PFSK-1 (cell line): ENCODE measurements at regions not wholly inside any gene's neighbourhood (a gene's known extent, or its start where the extent isn't known, plus 50 kb on each side); places are given as distances from the start of the nearest gene placed in this dataset.

ENCODE experiments used
- FOXP2 ChIP-seq: optimal IDR thresholded peaks from 2 replicates; pipeline ENCODE3; 2011; ENCODE audit warnings: borderline replicate concordance, control low read depth, inconsistent platforms; ENCODE audit not compliant: insufficient read depth; ENCODE audit errors: extremely low read length, extremely low read depth
- POLR2AphosphoS5 ChIP-seq: IDR thresholded peaks from 2 replicates; pipeline ENCODE4 v1.6.1; 2012; ENCODE audit warnings: low read depth, mild to moderate bottlenecking, control low read depth, low read length, moderate library complexity
- REST ChIP-seq, 2 experiments: IDR thresholded peaks; 2 replicates each; pipeline versions ENCODE4 v1.6.1 to v1.8.0; 2011 to 2012; ENCODE audit warnings: low read depth in 2 of 2, low read length in 2 of 2, control low read depth in 1 of 2, inconsistent platforms in 1 of 2, mild to moderate bottlenecking in 1 of 2, moderate library complexity in 1 of 2; ENCODE audit not compliant: insufficient read depth in 1 of 2
- SIN3A ChIP-seq: IDR thresholded peaks from 2 replicates; pipeline ENCODE4 v1.6.1; 2012; ENCODE audit warnings: mild to moderate bottlenecking, low read length, moderate library complexity, borderline replicate concordance; ENCODE audit not compliant: insufficient read depth
- TAF1 ChIP-seq: IDR thresholded peaks from 2 replicates; pipeline ENCODE4 v1.6.1; 2012; ENCODE audit warnings: low read length, control low read depth, borderline replicate concordance; ENCODE audit not compliant: insufficient read depth

DNA sequence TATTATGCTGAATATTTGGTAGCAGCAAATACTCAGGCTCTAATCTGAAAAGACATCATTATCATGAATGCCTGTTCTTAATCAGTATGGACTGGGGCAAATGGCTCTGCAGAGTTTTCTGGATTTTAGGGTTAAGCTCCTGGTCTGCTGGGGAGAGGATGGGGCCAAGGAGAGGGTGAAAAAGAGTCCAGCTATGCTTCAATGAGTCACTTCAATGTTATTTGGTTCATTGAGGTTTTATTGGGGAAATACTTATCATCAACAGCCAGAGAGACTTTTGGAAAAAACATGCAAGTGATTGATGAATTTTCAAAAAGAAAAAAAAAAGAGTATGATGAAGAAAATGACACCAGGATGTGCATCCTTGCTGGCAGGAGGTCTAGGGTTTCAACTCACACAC is 278.3 kb downstream of the UQCRFS1 start:
- TF ChIP-seq FOXP2: no peak
- TF ChIP-seq SIN3A: no peak
- TF ChIP-seq TAF1: no peak
- TF ChIP-seq REST (IDR thresholded peaks at IDR 0.05; ENCODE audit: insufficient read depth in 1 of 2, low read depth in 2 of 2, low read length in 2 of 2): no peak
- TF ChIP-seq POLR2AphosphoS5: no peak

- TF ChIP-seq POLR2AphosphoS5: no peak
- TF ChIP-seq SIN3A: no peak
- TF ChIP-seq TAF1: no peak
- no peak for TF ChIP-seq REST (IDR thresholded peaks at IDR 0.05; ENCODE audit: insufficient read depth in 1 of 2, low read depth in 2 of 2, low read length in 2 of 2)
- no peak for TF ChIP-seq FOXP2
These were observed 279.9 kb downstream of the UQCRFS1 start for GRCh38 chr19:28933039-28933438.

GRCh38 chr19:28932446-28932845 is 280.5 kb downstream of the UQCRFS1 start:
- TF ChIP-seq POLR2AphosphoS5 (no peak), FOXP2 (no peak), REST (IDR thresholded peaks at IDR 0.05; ENCODE audit: insufficient read depth in 1 of 2, low read depth in 2 of 2, low read length in 2 of 2) (no peak), TAF1 (no peak), SIN3A (no peak)

DNA sequence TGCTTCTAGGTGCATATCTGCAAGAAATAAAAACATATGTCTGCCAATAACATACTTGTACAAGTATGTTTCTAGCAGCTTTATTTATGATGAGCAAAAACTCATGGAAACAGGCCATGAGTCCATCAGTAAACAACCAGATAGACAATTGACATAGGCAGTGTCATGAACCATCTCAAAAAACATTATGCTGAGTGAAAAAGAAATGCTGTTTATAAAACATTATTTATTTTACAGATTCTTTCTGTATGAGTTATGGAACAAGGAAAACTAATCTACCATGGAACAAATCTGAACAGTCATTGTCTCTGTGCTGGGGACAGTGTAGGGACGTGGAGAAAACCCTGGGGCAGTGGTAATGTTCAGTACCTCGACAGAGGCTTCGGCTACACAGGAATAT is 283.9 kb downstream of the UQCRFS1 start:
- TF ChIP-seq SIN3A (no peak), TAF1 (no peak), FOXP2 (no peak), POLR2AphosphoS5 (no peak), REST (IDR thresholded peaks at IDR 0.05; ENCODE audit: insufficient read depth in 1 of 2, low read depth in 2 of 2, low read length in 2 of 2) (no peak)

DNA sequence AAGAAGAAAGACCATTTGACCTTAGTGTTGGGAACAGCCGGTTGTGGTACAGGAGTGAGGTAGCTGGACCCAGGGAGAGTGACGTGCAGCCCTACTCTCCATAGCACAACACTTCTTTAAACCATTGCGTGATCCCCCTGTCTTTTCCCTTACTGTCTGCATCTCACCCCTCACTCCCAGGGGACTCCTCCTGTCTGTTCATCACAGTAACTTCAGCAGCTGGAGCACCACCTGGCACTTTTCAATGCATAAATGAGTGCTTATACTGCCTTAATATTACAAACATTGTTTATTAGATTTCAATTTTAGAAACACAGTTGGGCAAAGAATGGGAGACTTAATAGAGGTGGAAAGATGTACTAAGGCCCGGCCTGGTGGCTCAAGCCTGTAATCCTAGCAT is 285.5 kb downstream of the UQCRFS1 start:
- TF ChIP-seq FOXP2 (no peak), SIN3A (no peak), TAF1 (no peak), POLR2AphosphoS5 (no peak), REST (IDR thresholded peaks at IDR 0.05; ENCODE audit: insufficient read depth in 1 of 2, low read depth in 2 of 2, low read length in 2 of 2) (no peak)
